ENCODE measurements at regions not wholly inside any gene's neighbourhood (a gene's known extent, or its start where the extent isn't known, plus 50 kb on each side); places are given as distances from the start of the nearest gene placed in this dataset.

DNA sequence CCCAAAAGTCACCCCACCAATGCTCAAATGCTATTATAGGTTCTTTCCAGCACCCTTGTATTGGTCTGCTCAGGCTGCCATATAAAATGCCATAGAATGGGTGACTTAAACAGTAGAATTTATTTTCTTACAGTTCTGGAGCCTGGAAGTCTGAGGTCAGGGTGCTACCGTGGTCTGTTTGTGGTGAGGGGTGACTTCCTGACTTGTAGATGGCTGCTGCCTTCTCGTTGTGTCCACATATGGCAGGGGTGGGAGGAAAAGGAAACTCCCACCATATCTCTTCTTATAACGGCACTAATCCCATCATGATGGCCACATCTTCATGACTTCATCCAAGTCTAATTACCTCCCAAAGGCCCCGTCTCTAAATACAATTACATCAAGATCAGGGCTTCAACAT is 257.8 kb upstream of the TARS1 start:
- no peak for TF ChIP-seq ZKSCAN1 (IDR thresholded peaks at IDR 0.05; ENCODE audit: low read length)
- TF ChIP-seq, protein P1, sequence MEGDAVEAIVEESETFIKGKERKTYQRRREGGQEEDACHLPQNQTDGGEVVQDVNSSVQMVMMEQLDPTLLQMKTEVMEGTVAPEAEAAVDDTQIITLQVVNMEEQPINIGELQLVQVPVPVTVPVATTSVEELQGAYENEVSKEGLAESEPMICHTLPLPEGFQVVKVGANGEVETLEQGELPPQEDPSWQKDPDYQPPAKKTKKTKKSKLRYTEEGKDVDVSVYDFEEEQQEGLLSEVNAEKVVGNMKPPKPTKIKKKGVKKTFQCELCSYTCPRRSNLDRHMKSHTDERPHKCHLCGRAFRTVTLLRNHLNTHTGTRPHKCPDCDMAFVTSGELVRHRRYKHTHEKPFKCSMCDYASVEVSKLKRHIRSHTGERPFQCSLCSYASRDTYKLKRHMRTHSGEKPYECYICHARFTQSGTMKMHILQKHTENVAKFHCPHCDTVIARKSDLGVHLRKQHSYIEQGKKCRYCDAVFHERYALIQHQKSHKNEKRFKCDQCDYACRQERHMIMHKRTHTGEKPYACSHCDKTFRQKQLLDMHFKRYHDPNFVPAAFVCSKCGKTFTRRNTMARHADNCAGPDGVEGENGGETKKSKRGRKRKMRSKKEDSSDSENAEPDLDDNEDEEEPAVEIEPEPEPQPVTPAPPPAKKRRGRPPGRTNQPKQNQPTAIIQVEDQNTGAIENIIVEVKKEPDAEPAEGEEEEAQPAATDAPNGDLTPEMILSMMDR (CRISPR knock-in tag; IDR thresholded peaks at IDR 0.05): no peak
- TF ChIP-seq ZSCAN30 (CRISPR knock-in tag; IDR thresholded peaks at IDR 0.05): no peak
- no peak for TF ChIP-seq ZBTB8A (CRISPR knock-in tag; IDR thresholded peaks at IDR 0.05; ENCODE audit: borderline replicate concordance, low read depth)
